ENCODE measurements at regions not wholly inside any gene's neighbourhood (a gene's known extent, or its start where the extent isn't known, plus 50 kb on each side); places are given as distances from the start of the nearest gene placed in this dataset.

GRCh38 chr9:91118704-91119025, 243.1 kb downstream of the AUH start:
- TF ChIP-seq CTCF (IDR thresholded peaks at IDR 0.05): no peak
- TF ChIP-seq POLR2A (IDR thresholded peaks at IDR 0.05): no peak

Measured in esophagus squamous epithelium (tissue), 4 donors.